Mesenteric fat pad (tissue), 1 donor: ENCODE measurements at regions not wholly inside any gene's neighbourhood (a gene's known extent, or its start where the extent isn't known, plus 50 kb on each side); places are given as distances from the start of the nearest gene placed in this dataset.
"Not testable (repeated sequence)": the region's sequence is repeated elsewhere in the genome, so short reads cannot be mapped to it uniquely, and the experiment has no call there.

Source experiments
- DNase-seq: peaks from one replicate; pipeline ENCODE4 v3.0.0-alpha.2; 2020; ENCODE audit warnings: low spot score
- donor health status: DM: yes; HTN: yes; CAD: no.

DNA sequence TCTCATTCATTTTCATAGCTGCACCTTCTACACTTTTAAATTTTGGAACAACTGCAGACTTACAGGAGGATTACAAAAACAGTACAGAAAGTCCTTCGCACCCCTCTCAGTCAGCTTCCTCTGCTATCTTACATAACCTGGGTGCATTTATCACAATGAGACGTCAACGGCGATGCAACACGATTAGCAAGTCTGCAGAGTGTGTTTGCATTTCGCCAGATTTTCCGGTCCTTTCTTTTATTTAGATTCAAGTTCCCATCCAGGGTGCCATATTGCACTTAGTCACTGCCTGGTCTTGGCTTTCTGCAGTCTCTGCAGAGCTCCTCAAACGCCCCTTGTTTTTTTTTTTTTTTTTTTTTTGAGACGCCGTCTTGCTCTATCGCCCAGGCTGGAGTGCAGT is 85.9 kb downstream of the ASMT start:
- no peak for DNase-seq

DNA sequence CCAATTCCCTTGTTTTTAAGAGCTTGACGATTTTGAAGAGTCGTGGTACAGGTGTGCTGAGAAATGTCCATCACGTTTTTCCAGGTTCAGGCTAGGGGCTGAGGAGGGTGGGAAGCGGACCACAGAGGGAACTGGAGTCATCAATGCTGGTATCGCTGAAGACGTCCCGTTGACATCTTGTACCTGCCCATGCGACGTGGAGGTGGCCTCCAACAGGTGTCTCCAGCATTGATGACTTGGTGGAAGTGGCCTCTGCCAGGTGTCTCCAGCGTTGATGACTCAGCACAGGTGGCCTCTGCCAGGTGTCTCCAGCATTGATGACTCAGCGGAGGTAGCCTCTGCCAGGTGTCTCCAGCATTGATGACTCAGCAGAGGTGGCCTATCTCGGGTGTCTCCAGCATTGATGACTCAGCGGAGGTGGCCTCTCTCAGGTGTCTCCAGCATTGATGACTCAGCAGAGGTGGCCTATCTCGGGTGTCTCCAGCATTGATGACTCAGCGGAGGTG is 86.6 kb downstream of the ASMT start:
- DNase-seq = not testable (repeated sequence)

DNA sequence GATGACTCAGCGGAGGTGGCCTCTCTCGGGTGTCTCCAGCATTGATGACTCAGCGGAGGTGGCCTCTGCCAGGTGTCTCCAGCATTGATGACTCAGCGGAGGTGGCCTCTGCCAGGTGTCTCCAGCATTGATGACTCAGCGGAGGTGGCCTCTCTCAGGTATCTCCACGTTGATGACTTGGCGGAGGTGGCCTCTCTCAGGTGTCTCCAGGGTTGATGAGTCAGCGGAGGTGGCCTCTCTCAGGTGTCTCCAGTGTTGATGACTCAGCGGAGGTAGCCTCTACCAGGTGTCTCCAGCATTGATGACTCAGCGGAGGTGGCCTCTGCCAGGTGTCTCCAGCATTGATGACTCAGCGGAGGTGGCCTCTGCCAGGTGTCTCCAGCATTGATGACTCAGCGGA is 87.3 kb downstream of the ASMT start:
- DNase-seq = not testable (repeated sequence)

- DNase-seq = not testable (repeated sequence)
Measured at GRCh38 chrX:1702557-1702956, 87.7 kb downstream of the ASMT start.

DNA sequence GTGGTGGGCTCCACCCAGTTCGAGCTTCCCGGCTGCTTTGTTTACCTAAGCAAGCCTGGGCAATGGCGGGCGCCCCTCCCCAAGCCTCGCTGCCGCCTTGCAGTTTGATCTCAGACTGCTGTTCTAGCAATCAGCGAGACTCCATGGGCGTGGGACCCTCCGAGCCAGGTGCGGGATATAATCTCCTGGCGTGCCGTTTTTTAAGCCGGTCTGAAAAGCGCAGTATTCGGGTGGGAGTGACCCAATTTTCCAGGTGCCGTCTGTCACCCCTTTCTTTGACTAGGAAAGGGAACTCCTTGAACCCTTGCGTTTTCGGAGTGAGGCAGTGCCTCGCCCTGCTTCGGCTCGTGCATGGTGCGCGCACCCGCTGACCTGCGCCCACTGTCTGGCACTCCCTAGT is 94.4 kb downstream of the ASMT start:
- DNase-seq = not testable (repeated sequence)

DNA sequence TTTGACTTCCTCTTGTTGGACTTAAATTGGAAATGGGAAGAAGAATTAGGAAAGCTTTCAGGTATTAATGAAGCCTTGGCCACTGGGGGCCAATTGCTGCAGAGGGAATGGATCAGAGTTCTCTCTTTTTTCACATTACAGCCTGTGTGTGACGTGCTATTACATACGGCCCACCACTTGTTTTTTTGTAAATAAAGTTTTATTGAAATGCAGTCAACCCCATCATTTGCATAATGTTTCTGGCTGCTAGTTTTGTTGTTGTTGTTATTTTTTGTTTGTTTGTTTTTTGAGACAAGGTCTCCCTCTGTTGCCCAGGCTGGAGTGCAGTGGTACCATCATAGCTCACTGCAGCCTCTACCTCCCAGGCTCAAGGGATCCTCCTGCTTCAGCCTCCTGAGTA is 98.4 kb downstream of the ASMT start:
- DNase-seq = no peak

- no peak for DNase-seq
Measured at GRCh38 chrX:1717373-1717772, 102.5 kb downstream of the ASMT start.

- no peak for DNase-seq
Measured at GRCh38 chrX:1719270-1719669, 104.4 kb downstream of the ASMT start.

- DNase-seq = no peak
Measured at GRCh38 chrX:1720836-1721235, 106.0 kb downstream of the ASMT start.

GRCh38 chrX:1725472-1725871 is 110.6 kb downstream of the ASMT start:
- no peak for DNase-seq

DNA sequence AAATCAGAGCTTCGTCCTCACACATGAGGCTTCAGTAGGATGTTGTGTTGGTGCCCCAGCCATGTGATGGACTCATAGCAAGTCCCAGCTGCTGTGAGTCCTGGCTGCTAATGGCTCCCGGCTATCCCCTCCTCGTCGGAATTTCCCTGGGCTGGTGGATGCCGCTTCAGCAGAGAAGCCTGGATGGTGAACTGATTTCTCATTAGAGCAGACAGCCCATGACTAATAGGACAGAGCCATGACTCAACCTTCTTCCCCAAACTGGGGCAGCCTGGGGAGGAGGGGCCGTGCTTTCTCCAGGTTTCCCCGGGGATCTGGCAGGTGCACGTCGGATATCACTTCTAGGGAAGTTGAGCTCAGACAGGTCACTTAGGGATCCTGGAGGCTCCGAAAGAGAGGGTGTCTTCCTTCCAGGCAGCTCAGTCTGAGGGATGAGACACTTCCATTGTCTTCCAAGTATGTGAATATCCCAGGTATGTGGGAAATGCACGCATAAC is 112.7 kb downstream of the ASMT start:
- no peak for DNase-seq

DNA sequence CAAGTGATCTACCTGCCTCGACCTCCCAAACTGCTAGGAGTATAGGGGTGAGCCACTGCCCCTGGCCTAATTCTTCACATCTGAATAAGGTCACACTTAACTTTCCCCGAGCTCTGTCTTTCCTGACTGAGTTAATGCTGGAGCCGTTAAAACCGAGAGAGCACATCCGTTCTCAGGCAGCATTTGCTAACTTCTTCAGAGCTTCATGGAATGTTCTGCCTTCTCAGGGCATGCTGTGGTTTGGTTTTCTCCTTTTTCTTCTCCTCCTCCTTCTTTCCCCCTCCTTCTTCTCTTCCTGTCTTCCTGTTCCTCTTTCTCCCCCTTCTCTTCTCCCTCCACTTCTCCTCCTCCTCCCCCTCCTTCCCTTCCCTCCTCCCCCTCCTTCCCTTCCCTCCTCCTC is 119.9 kb downstream of the ASMT start:
- DNase-seq = no peak

DNA sequence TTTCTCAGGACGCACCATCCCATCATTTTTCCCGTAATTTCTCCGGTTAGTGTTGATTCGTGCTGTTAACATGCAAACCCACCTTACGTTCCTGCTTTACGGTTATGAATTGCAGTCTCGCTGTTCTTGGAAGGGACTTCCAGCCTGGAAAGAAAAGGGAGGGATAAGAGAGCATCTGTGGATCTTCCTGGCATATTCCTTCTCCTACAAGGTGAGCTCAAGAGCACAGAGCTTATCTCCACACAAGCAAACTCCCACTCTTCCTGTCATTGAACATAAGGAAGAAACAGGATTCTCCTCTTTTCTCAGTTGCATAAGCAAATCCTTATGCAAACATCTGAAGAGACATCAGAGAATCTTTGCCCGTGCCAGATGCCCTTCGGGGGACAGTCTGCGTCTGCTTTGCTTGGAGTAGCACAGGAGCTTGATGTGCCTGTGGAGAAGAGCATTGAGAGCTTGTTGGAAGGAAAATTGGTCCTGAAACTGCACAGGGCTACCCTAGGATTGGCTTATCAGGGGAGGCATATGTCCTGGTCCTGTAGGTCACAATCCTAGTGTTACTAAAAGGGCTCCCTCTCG is 127.0 kb downstream of the ASMT start:
- DNase-seq = no peak

DNA sequence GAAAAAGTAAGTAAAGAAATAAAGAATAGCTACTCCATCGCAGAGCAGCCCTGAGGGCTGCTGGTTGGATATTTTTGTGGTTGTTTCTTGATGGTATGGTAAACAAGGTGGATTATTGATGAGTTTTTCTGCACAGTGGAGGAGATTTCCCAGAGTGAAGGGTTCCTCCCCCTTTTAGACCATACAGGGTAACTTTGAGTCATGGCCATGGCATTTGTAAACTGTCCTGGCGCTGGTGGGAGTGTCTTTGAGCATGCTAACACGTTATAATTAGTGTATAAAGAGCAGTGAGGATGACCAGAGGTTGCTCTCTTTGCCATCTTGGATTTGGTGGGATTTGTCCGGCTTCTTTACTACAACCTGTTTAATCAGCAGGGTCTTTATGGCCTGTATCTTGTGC is 128.2 kb downstream of the ASMT start:
- no peak for DNase-seq

GRCh38 chrX:1743663-1744062 is 128.8 kb downstream of the ASMT start:
- DNase-seq = no peak

- no peak for DNase-seq
Measured at GRCh38 chrX:1748408-1748807, 133.5 kb downstream of the ASMT start.

GRCh38 chrX:1749499-1749898 is 134.6 kb downstream of the ASMT start:
- DNase-seq = no peak

DNA sequence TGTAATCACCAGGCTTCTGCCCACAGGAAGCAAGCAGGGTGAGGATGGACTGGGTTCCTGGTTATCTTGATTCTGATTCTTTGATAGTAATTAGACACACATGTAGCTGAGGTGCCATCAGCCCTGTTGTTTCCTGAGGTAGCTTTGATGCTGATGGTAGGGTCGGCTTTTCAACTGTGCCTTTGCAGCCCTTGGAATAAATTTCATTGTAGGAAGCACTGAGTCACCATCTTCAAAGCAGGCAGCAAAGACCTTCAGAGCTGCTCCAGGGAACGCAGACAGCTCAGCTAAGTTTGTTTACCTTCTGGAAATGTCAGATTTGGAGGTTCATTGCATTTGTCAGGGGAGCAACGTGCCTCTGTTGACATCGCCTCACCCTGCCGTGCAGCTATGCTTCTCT is 135.4 kb downstream of the ASMT start:
- no peak for DNase-seq

DNA sequence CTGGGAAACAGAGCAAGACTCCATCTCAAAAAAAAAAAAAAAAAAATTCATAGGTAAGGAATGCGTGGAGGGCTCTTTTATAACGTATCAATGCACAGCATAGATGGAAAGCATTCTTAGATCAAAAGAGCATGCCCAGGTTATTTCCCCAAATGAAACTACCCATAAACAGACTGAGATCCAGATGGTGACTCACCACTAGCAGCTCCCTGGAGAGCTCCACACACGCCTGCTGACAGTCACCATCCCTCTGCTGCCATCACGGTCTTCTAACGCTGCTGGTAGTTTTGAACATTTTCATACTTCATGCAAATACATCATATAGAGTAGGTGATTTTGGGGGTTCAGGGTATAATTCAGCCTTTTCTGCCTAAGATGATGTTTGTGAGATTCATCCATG is 136.9 kb downstream of the ASMT start:
- DNase-seq = no peak

DNA sequence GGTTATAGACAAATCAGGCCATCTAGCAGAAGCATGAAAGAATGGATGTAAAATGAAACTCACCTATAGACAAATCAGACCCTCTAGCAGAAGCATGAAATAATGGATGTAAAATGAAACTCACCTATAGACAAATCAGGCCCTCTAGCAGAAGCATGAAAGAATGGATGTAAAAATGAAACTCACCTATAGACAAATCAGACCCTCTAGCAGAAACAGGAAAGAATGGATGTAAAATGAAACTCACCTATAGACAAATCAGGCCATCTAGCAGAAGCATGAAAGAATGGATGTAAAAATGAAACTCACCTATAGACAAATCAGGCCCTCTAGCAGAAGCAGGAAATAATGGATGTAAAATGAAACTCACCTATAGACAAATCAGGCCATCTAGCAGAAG is 137.9 kb downstream of the ASMT start:
- DNase-seq = not testable (repeated sequence)

GRCh38 chrX:1754077-1754476 is 139.2 kb downstream of the ASMT start:
- no peak for DNase-seq

- no peak for DNase-seq
Measured at GRCh38 chrX:1763294-1763693, 148.4 kb downstream of the ASMT start.

DNA sequence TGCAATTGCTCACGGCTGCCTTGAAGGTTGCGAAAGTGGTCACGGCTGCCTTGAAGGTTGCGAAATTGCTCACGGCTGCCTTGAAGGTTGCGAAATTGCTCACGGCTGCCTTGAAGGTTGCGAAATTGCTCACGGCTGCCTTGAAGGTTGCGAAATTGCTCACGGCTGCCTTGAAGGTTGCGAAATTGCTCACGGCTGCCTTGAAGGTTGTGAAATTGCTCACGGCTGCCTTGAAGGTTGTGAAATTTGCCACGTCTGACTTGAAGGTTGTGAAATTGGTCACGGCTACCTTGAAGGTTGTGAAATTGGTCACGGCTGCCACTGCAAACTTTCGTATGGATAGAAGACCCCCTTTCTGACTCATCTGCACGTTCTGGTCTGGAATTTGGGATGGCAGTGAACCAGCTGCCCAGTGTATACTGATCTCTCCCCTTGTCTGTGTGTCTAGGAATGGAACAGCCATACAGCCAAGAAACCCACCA is 150.1 kb downstream of the ASMT start:
- DNase-seq = not testable (repeated sequence)
